IPS-NIHi11 (cell line): ENCODE measurements at regions not wholly inside any gene's neighbourhood (a gene's known extent, or its start where the extent isn't known, plus 50 kb on each side); places are given as distances from the start of the nearest gene placed in this dataset.

Experiments used
- DNase-seq: peaks from one replicate; pipeline ENCODE4 v3.0.0; 2012; ENCODE audit warnings: mixed read lengths, low spot score

DNA sequence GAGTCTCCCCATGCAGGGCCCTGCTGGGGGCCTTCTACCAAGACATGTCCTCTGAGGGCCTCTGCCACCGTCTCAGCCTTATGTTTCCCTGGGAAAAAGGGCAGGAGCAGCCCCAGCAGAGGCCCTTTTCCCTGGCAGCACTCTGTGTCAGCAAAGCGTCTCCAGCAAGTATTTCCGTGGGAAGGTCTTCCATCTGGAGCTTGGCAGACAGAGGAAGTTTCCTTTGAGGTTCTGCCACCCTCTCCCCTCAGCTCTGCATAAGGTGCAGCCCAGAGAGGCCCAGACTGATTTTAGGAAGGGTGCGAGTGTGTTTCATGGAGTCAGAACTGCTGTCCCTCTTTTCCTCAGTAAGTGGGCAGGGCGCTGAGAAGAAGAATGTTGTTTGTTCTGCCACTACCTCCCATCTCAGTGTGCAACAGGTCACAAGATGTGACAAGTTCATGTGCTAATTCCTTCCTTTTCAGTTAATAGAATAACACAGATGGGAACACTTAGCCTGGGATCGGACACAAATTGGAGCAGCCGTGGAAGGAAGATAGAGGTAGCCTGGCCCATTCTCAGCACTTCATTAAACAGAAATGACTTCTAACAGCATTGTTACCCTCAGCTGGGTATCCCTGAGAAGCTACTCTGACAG lies 784.4 kb downstream of the MAFB start:
- no peak for DNase-seq

DNA sequence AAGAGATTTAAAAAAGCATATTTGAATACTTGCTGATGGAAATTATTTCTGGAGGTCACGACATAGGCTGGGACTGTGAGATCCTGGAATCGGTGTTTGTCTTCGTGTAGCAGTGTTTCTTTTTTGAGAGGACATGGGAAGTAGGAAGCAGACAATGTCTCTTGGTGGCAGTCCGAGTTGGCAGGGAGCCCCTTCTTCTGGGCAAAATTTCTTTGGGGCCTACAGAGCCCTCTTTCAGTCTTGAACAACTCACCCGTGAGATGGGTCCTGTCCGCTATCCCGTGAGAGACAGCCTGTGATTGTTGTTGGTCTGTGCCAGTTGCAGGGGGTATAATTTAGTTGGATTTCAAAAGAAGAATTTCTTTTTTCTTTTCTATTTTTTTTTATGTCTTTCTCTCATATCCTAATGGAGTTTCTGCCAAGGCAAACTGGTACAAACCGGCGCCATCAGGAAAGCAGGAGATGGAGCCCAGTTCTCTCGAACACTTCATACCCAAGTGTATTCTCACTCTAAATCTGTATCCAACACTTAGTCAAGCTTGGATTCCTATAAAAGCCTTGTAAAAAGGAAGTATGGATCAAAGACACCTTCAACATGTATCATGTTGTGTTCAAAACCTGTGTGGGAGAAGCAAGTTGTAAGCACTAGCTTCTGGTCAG lies 785.1 kb downstream of the MAFB start:
- no peak for DNase-seq

DNA sequence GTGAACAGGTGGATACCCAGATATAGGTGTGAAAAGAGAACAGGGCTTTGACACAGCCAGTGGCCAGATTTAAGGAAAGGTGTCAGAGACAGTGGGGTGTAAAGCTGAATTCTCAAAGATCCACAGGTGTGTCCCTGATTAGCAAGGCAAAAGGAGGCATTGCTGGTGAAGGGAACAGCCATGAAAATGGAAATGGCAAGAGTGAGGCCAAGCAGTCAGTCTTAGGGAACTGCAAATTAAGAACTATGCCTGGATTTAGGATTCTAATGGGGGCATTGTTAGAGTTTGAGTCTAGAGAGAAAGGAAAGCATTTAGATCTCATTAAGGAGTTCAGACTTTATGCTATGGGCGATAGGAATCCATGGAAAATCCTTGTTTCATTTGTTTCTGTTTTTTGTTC lies 789.2 kb downstream of the MAFB start:
- peak; percentile 18 for DNase-seq

DNA sequence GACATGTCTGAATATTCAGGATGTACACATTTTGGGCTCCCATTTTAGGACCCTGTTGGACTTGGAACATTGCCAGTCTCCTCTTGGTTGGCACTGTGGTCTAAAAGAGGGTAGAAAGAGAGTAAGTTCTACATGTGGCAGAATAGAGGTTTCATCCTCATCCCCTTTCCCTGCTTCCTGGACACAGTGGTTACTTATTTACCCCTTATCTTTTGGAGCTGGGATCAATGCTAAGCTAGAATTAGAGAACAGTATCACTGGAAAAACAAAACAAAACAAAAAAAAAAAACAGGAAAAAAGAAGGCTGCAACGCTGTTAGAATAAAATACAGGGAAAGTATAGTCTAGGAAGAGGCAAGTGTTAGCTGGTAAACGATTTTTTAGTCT lies 790.6 kb downstream of the MAFB start:
- DNase-seq = no peak

DNA sequence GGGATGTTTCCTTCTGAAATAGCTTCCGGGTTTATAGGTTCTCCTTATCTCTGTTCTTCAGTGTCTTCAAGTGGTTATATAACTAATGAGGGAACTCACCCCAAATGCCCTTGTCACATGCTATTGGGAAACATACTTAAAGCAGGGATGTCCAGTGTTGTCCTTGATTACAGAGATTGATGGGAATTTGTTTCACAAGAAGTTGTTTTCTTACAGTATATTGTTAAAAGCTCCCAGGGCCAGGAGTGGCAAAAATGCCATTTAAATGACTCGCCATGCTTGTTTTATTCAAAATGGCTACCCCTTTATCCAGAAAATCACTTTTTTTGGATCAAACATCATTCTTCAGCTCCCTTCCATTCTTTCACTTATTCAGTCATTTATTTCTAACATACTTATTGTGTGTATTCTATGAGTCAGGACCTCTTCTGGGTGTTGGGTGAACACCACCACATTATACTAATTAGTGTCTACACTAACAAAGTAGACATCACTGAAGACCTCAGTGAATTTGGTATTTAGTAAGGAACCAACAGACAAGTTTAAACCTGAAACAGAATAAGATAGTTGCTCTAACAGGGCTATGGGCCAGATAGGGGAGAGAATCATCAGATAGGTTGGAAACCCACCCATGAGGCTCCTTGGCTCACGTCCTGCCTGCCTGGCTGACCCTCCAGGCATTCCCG lies 791.1 kb downstream of the MAFB start:
- no peak for DNase-seq

DNA sequence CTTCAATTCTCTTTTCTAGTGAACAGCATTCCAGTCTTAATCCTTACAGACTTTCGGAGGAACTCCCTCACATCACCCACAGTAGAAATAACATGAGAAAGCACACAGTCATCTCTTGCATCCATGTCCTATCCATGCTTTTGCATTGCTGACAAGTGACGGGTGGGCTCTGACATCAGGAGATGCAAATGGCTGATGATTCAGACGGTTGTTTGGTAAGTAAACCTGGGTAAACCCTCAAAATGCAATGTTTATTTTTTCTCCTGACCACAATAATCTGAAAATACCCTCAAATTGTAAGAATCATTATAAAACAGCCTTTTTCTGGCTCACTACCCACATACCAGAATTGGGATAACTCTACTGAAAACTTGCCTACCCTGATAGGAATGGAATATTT lies 792.0 kb downstream of the MAFB start:
- DNase-seq = no peak

DNA sequence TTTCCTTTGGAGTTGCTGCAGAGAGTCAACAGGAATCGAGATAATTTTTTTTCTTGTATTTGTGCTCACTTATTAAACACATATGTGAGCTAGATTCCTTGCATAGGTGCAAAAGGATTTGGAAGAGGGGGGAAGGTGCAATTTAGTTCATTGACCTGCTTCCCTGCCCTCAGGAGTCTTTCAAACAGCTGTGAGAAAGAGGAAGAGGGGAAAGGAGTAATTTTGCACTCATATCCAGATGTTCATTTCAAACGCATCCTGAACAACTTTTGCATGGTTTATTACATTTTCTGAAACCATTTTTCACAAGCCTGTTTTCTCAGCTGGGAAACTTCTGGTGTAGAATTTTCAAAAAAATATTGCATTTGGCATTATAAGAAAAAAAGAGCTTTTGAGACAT lies 795.0 kb downstream of the MAFB start:
- DNase-seq = no peak

DNA sequence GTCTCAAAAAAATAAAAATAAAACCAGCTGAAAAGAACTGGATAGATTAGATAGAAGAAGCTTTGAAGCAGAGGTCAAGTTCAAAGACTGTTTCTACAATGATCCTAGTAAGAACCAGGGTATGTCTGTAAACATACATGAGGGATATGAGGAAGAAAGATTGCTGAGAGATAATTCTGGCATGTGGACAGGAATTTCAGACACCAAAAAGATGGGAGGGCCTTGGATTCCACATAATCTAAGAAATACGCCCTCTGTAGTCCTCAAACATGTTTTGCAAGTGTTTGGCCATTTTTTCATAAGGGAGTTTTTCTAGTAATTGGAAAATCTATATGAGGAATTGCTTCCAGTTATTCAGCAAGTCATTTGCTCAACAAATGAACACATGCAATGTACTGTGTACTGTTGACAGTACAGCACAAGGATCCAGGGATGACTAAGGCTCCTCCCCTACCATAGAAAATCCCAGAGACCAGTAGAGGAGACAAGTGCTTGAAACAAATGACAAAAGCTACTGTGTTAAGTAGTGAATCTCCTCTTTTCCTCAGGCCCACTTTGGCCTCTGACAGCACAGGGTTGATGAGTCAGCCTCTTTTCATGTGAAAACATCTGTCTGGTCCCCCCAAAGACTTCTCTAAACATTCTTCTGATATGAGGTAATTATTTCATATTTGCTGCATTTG lies 795.9 kb downstream of the MAFB start:
- DNase-seq = no peak

DNA sequence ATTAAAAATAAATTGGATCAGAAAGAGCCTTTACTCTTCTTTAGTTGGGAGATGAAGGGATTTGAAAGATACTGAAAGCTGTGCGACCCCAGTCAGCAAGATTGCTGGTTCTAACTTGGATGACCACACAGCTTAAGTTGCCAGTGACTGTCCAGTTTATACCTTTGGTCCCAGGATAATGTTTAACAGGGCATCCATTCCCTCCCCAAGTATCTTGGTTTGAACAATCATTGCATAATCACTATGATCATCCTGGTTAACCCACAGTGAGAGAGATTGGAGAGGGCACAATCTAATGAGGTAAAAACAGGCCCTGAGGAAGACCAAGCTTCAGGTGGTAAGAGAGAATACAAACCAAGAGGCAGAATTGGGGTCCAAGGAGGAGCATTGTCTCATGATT lies 798.3 kb downstream of the MAFB start:
- DNase-seq = no peak

DNA sequence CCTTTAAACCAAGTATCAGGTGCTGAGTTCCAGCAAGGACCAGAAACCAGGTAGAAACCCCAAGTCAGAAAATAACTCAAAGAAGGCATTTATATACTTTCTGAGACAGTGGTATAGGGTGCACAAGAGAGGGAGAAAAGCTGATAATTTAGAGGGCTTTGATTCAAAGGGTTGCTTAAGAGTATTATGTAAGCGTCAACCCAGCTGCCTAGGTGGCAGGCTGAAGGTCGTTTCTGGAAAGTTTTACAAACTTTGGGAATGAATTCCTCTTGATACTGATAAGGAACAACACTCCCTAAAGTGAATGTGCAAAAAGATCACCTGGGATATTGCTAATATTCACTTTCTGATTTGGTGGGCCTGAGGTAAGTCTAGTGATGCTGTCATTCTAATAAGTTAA lies 800.7 kb downstream of the MAFB start:
- no peak for DNase-seq

DNA sequence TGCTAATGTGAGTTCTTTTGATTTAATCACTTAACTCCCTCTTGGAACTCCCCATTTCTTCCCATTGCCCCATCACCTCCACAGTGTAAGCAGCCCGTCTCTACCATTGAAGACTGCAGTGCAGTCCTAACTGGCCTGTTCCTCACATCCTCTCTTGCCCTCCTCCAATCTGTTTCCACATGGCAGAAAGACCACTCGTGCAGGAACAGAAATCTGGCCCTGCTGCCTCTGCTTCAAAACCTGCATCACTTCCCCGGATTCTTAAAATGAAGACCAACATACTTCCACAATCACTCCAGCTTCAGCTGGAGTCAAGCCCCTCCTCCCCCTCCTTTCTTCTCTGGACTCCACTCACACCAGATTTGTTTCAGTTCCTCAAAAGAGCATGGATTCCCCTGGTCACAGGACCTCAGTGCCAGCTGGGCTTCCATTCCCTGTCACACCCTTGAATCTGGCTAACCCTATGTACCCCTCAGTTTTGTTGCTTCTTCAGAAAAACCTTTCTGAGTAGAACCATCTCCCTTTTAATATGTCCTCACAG lies 802.3 kb downstream of the MAFB start:
- DNase-seq = no peak

DNA sequence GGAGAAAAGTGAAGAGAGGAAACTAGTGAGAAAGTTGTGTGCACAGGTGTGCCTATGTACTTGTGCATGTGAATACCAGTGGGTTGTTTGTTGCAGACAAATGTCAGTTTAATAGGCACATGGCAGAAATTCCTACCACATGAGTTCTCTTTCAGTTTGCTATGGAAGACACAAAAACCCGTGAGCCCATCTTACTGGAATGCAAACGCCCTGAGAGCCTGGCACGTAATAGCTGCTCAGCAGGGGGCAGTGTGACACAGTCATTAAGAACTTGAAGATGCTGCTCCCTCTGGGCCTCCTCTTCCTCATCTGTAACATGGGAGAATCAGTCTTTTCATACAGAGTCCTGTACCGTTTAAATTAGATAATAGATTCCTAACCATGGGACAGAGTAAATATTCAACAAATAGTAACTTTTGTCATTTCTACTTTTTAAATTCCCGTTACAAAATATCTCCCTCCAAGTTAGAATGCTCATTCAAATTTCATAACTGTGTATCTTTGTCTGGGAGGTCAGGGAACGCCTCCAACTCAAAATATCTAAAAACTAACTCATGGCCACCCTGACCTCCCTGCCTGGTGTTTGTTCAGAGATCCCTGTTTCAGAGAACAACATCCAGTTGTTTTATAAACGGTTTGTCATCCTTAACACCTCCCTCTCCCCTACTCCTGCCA lies 802.9 kb downstream of the MAFB start:
- peak; percentile 50 for DNase-seq

DNA sequence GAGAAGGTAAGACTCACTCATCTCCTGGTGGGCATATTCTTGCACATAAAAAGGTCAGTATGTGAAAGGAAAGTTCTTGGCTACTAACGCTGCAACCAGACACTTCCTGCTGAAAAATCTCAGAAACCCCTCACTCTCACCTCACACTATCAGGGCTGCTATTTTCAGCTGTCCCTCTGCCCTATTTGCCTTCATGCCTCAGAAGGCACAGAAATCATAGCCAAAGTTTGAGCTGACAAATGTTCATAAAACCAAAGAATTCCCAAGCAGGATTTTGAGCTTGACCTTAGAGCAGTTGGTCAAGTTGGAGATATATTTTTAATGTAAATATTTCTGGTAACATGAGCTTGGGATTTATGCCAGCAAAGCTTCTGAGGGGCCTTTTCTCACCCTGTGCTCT lies 806.2 kb downstream of the MAFB start:
- DNase-seq = no peak

DNA sequence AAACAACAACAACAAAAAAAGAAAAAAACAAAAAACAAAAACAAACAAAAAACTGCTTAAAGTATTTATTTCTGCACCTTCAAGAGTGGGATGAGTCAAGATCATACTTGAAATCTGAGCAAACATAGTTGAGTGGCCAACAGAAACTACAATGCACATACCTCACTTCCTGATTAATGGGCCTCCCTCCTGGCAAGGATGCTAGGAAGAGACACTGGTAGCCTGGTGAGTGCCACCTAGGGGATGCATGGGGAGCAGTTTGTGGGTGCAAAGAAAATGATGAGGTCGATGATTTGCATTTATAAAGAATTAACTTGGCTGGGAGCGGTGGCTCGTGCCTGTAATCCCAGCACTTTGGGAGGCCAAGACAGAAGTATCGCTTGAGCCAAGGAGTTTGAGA lies 808.1 kb downstream of the MAFB start:
- peak; percentile 17 for DNase-seq

DNA sequence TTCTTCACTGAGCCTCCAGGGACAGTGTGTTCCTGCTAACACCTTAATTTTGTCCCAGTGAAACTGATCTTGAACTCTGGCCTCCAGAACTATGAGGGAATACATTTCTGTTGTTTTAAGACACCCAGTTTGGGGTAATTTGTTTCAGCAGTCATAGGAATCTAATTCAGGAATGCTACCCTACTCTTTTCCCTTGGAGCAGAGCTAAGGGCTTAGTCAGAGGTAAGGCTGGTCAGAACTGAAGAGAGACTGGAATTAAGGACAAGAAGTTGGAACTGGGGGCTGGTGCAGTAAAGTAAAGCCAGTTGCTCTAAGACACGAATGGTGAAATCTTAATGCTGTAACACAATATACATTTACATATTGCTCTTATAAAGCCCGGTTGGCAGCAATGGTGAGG lies 809.7 kb downstream of the MAFB start:
- DNase-seq = no peak

DNA sequence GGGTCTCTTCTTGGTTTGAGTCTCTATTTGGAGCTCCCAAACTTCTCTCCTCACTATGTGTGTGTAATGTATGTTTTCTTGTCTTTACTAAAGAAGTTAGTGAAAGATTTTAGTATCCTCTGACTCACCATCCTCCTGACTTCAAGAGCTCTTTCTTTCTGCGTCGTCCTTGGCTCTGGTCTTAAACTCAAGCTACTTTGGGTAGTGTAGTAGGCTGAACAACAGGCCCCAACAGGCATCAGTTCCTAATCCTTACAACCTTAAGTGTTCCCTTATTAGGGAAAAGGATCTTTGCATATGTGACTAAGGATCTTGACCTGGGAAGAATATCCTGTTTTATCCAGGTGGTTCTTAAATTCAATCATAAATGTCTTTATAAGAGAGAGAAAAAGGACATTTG lies 810.2 kb downstream of the MAFB start:
- DNase-seq = no peak

DNA sequence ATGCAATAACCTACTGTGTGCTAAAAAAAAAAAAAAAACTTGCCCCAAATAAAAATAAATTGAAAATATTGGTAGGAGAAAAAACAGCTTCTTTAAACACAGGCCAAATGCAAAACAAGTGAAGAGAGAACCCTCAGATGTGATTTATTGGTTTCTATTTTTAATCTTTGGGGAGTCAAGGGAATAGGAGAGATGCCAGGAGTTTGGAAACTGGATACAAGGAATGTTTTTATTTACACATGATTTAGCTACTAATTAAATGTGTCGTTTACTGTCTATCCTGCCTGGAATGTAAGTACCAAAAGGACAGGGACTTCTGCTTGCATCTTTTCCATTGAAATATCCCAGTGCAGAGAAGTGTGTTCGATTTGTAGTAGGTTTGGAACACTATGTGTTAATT lies 810.7 kb downstream of the MAFB start:
- DNase-seq = no peak

DNA sequence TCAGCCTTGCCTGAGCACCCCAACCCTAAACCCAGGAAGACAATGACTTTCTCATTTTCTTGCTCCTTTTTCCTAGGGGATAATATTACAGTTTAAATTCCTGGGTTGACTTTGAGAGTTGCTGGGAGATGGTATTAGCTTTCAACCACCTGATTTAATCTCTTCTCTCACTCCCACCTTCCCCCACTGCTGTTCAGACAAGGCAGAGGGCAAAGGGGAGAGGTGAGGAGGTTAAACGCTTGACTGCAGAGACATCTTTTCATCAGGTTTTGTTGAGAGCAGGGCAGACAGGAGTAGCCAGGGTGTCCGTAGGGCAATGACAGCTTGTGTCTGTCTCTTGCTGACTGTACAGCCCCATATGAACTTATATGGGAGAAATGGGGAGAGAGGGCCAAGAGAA lies 811.2 kb downstream of the MAFB start:
- DNase-seq = no peak

DNA sequence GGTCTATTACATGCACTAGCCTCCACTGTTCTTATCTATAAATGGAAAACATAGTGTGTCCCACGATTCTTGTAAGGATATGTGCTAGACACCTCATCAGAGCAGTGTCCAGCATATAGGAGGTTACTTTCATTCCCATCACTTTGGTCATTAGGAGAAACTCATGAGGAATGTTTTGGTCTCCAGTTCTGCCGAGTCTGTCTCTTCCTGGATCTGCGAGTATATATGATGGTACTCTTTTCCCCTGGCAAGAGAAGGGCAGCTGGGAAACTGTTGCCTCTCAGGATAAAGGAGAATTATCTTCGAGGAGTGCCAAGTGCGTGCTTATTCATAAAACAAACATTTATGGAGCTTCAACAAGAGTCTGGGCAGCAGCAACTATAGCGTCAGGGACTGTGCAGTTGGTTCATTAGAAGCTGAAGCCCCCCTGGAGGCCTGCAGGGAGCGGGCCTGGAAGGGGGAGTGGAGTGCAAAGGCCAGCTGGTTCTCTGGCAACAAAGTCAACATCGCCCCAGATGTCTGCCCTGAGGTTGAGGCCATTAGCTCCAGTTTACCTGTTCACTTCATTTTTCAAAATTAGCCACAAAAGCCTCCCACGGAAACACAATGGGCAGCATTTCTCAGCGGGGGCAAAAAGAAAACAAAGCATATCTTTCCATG lies 811.9 kb downstream of the MAFB start:
- DNase-seq = no peak

DNA sequence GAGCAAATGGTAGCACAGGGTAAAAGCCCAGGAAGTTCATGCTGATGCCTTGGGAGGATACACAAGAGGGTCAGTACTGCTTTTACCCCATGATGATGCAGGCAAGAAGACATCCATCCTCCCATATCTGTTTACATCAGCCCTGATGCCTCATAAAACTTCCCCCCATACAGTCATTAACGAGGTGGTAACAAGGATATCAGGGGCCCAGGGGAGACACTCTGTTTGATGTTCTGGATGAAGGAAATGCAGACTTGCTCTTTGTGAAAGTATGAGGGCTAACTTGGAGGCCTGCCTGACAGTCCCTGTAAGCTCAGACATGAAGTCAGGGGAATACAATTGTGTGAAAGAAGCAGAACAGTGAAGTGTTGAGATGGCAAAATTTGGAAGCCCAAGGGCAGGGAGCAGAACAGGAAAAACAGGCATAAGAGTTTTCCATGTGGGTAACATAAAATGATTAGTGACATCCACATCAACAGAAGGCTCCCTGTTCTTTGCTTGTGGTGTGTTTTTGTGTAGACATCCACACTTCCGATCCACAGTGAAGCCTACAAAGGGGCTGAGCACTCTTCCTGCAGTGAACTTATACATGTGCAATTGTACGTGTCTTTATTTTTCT lies 813.4 kb downstream of the MAFB start:
- no peak for DNase-seq
